ENCODE measurements at regions not wholly inside any gene's neighbourhood (a gene's known extent, or its start where the extent isn't known, plus 50 kb on each side); places are given as distances from the start of the nearest gene placed in this dataset.
"Not testable (repeated sequence)": the region's sequence is repeated elsewhere in the genome, so short reads cannot be mapped to it uniquely, and the experiment has no call there.

DNA sequence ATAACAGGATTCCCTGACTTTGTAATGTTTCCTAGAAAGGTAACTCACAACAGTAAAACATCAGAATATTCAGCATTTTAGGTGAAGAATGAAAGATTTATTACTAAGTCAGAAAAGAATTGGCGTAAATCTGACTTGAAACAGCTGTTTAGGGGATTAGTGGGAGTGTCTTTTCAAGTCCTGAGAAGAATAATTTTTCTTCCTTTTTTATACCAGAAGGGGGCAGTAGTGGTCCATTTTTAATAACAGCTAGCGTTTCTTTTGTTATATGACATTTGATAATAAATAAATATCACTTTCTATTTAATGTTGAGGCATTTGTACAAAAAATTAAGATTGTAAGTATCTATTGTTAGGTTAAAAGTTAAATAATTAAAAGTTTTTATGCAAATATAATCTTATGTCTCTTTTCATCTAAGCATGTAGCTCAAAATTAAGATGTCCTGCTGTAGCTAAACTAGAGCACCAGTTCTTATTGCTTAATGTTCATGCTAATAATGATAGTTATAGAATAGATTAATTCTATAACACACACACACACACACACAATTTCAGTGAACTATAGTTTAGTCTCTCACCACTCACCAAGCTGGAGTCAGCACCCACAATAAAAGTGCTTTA is 258.7 kb upstream of the ARRDC3 start:
- peak; percentile 7 to 60 for DNase-seq

DNA sequence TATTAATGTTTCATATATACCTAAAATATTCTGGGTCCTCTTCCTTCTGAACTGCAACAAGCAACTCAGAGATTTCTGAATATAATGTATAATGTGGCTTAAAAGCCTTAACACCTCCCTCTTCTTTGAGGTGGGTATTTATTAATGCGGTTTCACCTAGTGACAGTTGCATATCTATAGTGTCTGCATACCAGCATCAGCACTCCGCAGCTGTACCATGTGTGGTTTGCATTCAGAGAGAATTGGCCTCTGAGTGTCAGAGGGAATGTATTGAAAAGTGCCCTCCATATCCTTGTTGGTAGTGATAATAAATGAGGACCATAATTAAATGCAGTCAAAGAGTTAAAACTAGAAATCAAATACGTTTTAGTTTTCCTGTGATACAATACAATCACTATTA is 256.6 kb upstream of the ARRDC3 start:
- no peak for DNase-seq

DNA sequence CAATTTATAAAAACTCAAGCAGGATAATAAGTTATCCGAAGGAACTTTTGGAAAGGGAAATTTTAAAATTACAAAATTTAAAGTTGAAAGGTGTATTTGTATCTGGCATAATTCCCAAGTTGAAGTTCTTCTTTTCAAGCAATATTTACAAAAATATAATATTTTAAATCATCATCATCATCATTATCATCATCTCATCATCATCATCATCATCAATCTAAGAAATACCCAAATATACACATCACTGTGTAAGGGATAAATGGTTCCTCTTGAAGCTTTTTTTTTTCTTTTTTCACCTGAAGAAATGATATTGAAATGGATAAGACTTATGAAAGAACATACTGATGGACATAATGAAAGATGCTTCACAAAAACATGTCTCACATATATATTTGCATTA is 254.9 kb upstream of the ARRDC3 start:
- no peak for DNase-seq

DNA sequence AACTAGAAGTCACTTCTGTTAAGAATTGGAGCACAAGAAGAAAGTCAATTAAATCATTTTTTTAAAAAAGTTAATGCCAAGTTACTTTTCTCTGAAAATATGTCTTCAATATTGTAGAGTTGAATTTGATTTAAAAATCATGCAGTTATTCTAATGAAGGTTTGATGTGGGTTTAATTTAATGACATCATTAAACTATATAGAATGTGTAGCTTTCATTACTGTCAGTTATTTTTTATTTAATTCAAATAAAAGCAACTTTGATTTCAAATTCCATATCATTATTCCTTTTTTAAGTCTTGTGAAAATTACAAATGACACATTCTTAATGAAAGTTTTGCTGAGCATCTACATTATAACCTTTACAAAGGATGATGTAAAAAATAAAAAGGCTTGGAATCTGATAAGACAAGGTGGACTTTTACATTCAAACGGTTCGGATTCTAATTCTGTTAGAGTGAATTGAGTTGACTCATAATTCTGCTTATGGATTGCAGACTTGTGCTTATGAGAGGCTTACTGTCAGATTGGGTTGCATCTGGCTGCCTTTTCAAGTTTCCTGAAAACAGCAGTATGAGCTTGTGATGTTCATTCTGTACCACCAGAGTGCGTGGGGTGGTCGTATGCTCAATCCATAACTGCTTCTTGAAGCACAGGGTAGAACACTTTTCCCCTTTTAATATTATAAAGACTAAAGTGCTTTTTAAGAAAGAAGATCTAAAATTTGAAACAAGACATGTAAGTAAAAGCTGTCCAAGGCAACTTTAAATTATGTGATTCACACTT is 253.0 kb upstream of the ARRDC3 start:
- DNase-seq, result no peak

DNA sequence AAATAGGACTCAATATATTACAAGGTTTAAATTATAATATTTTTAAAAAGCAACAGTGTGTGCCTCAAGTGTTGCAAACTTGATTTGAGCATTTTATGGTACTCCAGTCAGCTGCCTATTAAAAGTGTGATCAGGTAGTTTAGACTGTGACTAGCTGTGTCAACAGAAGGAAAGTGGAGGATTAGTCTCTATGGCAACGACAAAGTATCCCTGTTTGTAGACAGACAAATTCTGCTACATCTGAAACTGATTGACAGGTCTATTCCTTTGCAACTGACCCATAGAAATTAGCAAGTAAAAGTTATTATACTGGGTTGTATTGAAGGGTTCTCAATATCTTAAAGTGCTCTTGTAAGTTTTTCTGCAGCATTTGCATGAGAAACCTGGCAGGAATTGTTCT is 249.8 kb upstream of the ARRDC3 start:
- no peak for DNase-seq

DNA sequence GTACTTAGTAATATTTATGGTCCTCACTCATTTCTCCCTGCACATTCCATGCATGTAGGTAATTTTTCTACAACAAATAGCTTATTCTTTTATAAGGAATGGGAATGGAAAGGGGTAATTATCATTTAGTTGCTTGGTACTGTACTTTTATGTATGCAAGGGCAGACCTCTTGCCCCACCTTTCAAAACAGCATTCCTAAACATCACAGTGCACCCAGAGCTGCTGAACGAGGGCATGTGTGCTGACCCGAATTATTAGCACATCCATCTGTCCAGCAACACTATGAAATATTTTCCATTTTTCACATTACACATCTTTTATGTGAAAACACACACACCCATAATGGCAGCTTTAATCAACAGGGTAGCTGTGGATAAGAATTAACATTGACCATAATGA is 228.6 kb upstream of the ARRDC3 start:
- no peak for DNase-seq

- no peak for DNase-seq
Measured at GRCh38 chr5:91607675-91608074, 224.6 kb upstream of the ARRDC3 start.

- no peak for DNase-seq
Measured at GRCh38 chr5:91599863-91600262, 216.7 kb upstream of the ARRDC3 start.

- no peak for DNase-seq
Measured at GRCh38 chr5:91598216-91598615, 215.1 kb upstream of the ARRDC3 start.

DNA sequence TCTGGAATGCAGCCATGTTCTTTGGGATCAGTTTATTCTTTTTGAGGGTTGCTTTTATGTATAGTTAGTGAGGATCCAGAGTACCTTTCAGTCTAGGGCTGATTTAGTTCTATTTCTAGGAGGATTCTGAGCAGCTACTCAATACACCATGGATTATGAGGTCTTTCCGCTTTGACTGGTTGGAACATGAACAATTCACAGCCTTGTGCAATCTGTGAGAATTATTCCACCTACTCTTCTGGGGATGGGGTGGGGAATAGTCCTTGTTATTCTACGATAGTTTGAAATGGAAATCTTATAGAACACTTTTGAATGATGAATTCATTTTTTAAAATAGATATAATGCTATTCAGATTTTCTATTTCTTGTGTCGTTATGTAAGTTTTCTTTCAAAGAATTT is 212.3 kb upstream of the ARRDC3 start:
- DNase-seq, result no peak

DNA sequence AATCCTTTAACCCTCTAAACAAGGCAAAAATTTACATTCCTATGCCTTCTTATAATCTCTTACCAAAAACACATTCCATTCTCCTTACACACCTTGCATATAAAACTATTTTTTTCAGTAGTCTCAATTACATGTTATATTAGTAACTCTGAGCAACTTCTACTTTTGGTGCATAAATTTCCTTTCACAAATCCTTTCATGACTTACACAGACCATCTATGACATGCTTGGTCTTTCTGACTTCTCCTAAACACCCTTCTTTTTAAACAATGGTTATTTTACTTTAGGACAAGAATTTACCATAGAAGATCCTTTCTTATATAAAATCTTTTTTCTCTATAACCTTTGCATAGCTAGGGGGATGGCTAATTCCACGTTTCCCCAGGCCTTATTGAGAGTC is 208.0 kb upstream of the ARRDC3 start:
- no peak for DNase-seq

DNA sequence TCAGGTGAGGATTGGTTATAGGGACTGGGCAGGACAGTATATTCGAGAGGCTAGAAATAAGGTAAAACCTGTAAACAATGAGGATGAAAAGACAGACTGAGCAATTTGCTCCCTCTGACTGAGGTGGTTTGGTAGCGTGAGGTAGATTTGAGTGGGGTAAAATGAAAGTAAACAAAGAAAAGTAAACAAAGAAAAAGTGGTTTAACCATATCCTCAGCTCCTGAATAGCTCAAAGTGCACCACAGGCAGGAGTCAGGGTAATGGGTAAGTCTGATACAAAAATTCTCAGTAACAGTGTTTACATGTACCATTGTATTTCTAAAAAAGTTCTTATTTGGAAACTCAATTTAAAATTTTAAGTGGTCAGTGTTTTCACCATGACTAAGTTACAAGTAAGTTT is 203.1 kb upstream of the ARRDC3 start:
- no peak for DNase-seq

DNA sequence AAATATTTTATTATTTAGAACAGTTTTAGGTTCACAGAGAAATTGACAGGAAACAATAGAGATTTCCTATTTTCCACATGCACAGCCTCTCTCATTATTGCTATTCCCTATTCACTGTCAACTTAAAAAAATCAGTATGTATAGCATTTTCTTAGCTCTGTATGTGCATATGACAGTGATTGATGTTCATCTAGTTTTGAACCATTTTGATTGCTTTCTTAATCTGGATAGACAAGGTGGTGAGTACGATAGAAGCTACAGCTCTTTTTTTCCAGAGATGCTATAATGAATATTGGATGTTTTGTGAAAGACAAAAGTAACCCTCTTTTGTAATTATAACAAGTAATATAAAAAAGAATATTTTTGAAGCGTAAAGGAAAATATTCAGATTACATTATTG is 201.2 kb upstream of the ARRDC3 start:
- DNase-seq, result no peak

- not testable (repeated sequence) for DNase-seq
Measured at GRCh38 chr5:91566012-91566411, 182.9 kb upstream of the ARRDC3 start.

DNA sequence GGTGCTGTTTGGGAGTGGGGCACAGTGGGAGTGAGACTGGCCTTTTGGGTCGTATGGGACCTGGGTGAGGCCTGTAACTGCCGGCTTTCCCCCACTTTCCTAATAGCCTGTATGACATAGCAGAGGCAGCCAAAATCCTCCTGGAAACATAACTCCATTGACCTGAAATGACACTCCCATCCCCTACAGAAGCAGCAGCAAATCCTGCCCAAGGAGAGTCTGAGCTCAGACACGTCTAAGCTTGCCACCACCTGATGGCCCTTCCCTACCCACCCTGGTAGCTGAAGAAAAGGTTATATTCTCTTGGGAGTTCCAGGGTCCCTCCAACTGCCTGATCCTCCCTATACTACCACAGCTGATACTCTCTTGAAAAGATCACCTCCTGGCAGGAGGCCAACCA is 179.8 kb upstream of the ARRDC3 start:
- no peak for DNase-seq

DNA sequence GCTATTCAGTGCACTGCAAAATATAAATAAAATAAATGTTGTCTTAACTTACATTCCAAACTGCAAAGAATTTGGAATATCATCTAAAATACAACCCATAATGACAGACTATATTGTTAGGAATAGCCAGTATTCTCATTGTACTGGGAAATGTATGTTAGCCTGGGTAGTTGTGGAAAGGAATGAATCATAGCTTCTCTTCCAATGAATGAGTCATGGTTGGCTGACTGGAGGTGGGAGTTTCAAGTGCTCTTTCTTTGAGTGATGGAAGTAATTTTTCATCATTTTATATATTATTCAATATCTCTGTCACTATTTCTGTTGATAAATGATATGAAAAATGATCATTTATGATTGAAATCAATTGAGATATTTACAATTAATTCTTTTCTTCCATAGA is 158.6 kb upstream of the ARRDC3 start:
- DNase-seq, result peak in 1 of 2 donors; percentile 6

GRCh38 chr5:91538179-91538578 is 155.1 kb upstream of the ARRDC3 start:
- DNase-seq, result no peak

DNA sequence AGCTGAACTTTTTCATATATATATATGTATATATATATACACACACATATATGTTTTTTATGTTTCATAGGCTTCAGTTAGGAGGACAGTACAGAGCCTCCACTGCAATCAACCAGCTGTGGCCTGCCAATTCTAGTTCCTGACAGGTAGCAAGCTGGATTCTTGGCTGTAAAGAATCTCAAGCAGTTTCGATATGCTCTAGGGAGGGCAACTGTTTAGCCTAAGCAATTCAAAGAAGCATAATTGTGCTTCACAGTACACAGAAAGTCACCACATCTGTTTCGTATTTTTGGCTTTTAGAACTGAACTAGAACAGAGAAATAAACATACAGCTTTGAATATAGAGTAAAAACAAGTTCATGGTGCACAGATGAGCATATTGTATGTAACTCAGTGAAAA is 152.4 kb upstream of the ARRDC3 start:
- DNase-seq, result no peak

- DNase-seq, result no peak
Measured at GRCh38 chr5:91534332-91534731, 151.2 kb upstream of the ARRDC3 start.

DNA sequence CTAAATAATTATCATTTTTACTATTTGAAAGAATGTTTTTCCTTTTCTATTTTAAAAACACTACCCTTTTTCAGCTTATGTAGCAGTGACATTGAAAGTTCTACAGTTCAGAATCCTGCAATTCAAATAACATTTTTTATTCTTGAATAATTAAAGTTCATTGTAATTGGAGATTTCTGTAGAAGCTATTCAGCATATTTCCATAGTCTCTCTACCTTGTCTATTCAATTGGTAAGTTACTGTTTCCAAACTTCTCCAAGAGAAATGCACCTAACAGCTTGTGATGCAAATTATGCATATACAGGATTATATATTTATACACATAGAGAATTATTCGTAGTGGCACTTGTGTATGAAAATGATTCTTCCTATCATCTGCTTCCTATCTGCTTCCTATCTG is 149.7 kb upstream of the ARRDC3 start:
- DNase-seq, result no peak

- peak; percentile 8 to 16 for DNase-seq
Measured at GRCh38 chr5:91532281-91532680, 149.2 kb upstream of the ARRDC3 start.

DNA sequence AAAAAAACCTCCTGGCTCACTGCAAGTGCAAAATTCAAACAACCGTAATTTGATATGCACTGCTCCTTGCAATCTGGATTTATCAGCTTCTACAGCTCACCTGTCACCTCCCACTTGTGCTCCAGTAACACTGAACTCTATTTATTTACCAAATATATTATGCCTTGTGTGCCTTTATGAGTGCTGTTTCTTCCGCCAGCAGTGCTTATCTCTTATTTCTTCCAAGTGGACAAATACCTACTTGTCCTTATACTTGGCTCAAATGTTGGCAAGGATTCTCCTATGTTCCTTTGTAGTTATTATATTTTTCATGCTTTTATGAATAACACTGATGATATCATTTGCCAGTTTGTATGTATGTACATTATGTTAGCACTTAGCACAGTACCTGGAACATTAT is 145.7 kb upstream of the ARRDC3 start:
- no peak for DNase-seq

- DNase-seq, result no peak
Measured at GRCh38 chr5:91521785-91522184, 138.7 kb upstream of the ARRDC3 start.

DNA sequence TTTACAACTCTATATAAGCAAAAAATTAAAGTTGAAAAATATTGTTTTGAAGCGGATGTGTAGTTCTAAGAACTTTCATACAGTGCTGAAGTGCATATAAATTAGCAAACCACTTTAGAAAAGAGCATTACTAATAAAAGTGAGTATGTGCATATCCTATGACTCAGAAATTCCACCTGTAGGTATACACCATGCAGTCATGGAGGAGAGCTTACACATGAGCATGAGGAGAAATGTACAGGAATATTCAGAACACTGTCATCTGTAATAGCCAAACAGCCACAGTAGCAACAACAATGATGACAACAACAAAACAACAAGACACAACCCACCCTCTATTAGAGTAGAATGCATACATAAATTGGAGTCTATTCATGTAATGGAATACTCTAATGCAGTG is 138.2 kb upstream of the ARRDC3 start:
- no peak for DNase-seq

GRCh38 chr5:91514400-91514799 is 131.3 kb upstream of the ARRDC3 start:
- no peak for DNase-seq

Data from inflammatory macrophage (primary cell).